ENCODE measurements at regions not wholly inside any gene's neighbourhood (a gene's known extent, or its start where the extent isn't known, plus 50 kb on each side); places are given as distances from the start of the nearest gene placed in this dataset.

- TF ChIP-seq NR2F1 (CRISPR knock-in tag; IDR thresholded peaks at IDR 0.05) (no peak), ZSCAN22 (CRISPR knock-in tag; IDR thresholded peaks at IDR 0.05) (no peak)
- TF ChIP-seq, protein P1, sequence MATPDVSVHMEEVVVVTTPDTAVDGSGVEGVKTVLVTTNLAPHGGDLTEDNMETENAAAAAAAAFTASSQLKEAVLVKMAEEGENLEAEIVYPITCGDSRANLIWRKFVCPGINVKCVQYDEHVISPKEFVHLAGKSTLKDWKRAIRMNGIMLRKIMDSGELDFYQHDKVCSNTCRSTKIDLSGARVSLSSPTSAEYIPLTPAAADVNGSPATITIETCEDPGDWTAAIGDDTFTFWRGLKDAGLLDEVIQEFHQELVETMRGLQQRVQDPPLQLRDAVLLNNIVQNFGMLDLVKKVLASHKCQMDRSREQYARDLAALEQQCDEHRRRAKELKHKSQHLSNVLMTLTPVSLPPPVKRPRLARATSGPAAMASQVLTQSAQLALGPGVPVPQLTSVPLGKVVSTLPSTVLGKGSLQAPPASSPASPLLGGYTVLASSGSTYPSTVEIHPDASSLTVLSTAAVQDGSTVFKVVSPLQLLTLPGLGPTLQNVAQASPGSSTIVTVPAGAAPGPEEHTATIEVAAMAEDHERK (CRISPR knock-in tag; IDR thresholded peaks at IDR 0.05; ENCODE audit: low read depth): no peak
Observed at GRCh38 chr17:34182036-34182803, 72.9 kb upstream of the CCL2 start (continued).

GRCh38 chr17:34195987-34196386 is 59.1 kb upstream of the CCL2 start:
- no peaks in the 10 kb centered on the region for H3K4me1 ChIP-seq (ENCODE audit: insufficient read depth, low read length)
- no peak overlapping the region for H3K27ac ChIP-seq (ENCODE audit: extremely low read length, insufficient read depth, low read length)
- H4K20me1 ChIP-seq (ENCODE audit: insufficient read depth, low read length): no peaks in the 10 kb centered on the region
- intact Hi-C loops (cut with micrococcal nuclease; ENCODE audit: unreplicated experiment) (no loop called here), in situ Hi-C loops (cut with HindIII; ENCODE audit: extremely low pct_ligation_motif_present, low pct_unique_long_range_greater_than_20kb) (no loop called here)
- ChIA-PET CTCF (ENCODE audit: low intra/inter-chr PET ratio, low total read pairs) (interaction anchor here (8.3 kb wide), 1 partner anchor 166 kb away, joined by 246 read pairs; the partner anchor contains the start of gene CCL1), POLR2A (no interaction called here)
- H3K4me2 ChIP-seq (ENCODE audit: low read depth, low read length): no peak overlapping the region
- no peaks in the 10 kb centered on the region for H3K36me3 ChIP-seq (replicated peaks in 1 of 2; ENCODE audit: control insufficient read depth in 1 of 2, insufficient read depth in 2 of 2, low read length in 2 of 2)
- 30% methylated on average over 2 of the region's 3 CpGs for WGBS (ENCODE audit: low lambda C conversion rate)
- H3K79me2 ChIP-seq (ENCODE audit: insufficient read depth, low read length): no peaks in the 10 kb centered on the region
- no peaks in the 10 kb centered on the region for H3K9me3 ChIP-seq (ENCODE audit: low read length)
- BruUV-seq (replicated peaks): no TSS peak
- no peaks in the 10 kb centered on the region for H3K27me3 ChIP-seq (ENCODE audit: control insufficient read depth in 1 of 2, insufficient read depth in 2 of 2, low read length in 2 of 2)
- ATAC-seq (no peak), DNase-seq (ENCODE audit: low spot score) (no peak), FAIRE-seq (no peak)
- H3K9ac ChIP-seq (ENCODE audit: insufficient read depth, low read depth, low read length): no peak overlapping the region
- no peak overlapping the region for H3K4me3 ChIP-seq (replicated peaks in 1 of 3; ENCODE audit: insufficient read depth in 1 of 3, low read depth in 2 of 3, low read length in 3 of 3)
- H2AFZ ChIP-seq (ENCODE audit: low read length): no peak overlapping the region
- no peak for TF ChIP-seq HOXA7 (CRISPR knock-in tag; IDR thresholded peaks at IDR 0.05)
- no peak for TF ChIP-seq ZNF768 (CRISPR knock-in tag; IDR thresholded peaks at IDR 0.05)
- TF ChIP-seq KLF13 (CRISPR knock-in tag; IDR thresholded peaks at IDR 0.05): no peak
- TF ChIP-seq HCFC1 (IDR thresholded peaks at IDR 0.05; ENCODE audit: low read depth, low read length): no peak
- TF ChIP-seq E2F2 (CRISPR knock-in tag; IDR thresholded peaks at IDR 0.05; ENCODE audit: borderline replicate concordance): no peak
- TF ChIP-seq, protein P2, sequence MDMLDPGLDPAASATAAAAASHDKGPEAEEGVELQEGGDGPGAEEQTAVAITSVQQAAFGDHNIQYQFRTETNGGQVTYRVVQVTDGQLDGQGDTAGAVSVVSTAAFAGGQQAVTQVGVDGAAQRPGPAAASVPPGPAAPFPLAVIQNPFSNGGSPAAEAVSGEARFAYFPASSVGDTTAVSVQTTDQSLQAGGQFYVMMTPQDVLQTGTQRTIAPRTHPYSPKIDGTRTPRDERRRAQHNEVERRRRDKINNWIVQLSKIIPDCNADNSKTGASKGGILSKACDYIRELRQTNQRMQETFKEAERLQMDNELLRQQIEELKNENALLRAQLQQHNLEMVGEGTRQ (IDR thresholded peaks at IDR 0.05; ENCODE audit: low read depth, low read length): no peak
- TF ChIP-seq, protein P2 (CRISPR knock-in tag; IDR thresholded peaks at IDR 0.05; ENCODE audit: borderline replicate concordance): no peak
- TF ChIP-seq ZNF20 (CRISPR knock-in tag; IDR thresholded peaks at IDR 0.05): no peak
- TF ChIP-seq ZNF772 (CRISPR knock-in tag; IDR thresholded peaks at IDR 0.05): no peak
- TF ChIP-seq THYN1 (CRISPR knock-in tag; IDR thresholded peaks at IDR 0.05; ENCODE audit: borderline replicate concordance, low read depth): no peak
- TF ChIP-seq MXD3 (CRISPR knock-in tag; IDR thresholded peaks at IDR 0.05): no peak
- no peak for TF ChIP-seq CBX5 (CRISPR knock-in tag; IDR thresholded peaks at IDR 0.05; ENCODE audit: borderline replicate concordance)
- TF ChIP-seq, protein P3, sequence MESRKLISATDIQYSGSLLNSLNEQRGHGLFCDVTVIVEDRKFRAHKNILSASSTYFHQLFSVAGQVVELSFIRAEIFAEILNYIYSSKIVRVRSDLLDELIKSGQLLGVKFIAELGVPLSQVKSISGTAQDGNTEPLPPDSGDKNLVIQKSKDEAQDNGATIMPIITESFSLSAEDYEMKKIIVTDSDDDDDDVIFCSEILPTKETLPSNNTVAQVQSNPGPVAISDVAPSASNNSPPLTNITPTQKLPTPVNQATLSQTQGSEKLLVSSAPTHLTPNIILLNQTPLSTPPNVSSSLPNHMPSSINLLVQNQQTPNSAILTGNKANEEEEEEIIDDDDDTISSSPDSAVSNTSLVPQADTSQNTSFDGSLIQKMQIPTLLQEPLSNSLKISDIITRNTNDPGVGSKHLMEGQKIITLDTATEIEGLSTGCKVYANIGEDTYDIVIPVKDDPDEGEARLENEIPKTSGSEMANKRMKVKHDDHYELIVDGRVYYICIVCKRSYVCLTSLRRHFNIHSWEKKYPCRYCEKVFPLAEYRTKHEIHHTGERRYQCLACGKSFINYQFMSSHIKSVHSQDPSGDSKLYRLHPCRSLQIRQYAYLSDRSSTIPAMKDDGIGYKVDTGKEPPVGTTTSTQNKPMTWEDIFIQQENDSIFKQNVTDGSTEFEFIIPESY (CRISPR knock-in tag; IDR thresholded peaks at IDR 0.05): no peak

Data from HepG2 (cell line).